ENCODE measurements at regions not wholly inside any gene's neighbourhood (a gene's known extent, or its start where the extent isn't known, plus 50 kb on each side); places are given as distances from the start of the nearest gene placed in this dataset.

GRCh38 chr18:42588786-42589185, 526.7 kb downstream of the RIT2 start:
- no peak for DNase-seq (ENCODE audit: low read depth in 4 of 4, low spot score in 2 of 4)

- no peak for DNase-seq (ENCODE audit: low read depth in 4 of 4, low spot score in 2 of 4)
Measured at GRCh38 chr18:42604820-42605219, 510.7 kb downstream of the RIT2 start.

DNA sequence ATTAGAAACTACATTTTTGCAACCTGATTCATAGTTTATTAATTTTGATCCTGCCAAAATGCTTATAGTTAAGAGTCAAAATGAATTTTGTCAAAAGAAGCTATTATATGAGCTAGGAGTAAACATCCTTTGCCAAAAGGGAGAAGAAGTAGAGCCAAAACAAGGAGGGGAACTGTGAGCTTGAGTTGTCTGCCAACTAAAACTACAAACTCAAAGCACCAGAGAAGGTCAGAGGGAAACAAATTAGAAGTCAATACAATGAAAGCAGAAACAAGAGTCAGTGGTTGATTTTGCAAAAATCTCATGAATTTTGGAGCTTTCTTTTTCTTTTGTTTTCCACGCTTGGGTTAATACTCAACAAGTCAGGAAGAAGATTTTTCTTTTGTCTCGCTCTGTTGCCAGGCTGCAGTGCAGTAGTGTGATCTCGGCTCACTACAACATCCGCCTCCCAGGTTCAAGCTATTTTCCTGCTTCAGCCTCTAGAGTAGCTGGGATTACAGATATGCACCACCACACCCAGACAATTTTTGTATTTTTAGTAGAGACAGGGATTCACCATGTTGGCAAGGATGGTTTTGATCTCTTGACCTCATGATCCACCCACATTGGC, 508.5 kb downstream of the RIT2 start:
- no peak for DNase-seq (ENCODE audit: low read depth in 4 of 4, low spot score in 2 of 4)

- DNase-seq (ENCODE audit: low read depth in 4 of 4, low spot score in 2 of 4), result no peak
Measured at GRCh38 chr18:42611134-42611533, 504.4 kb downstream of the RIT2 start.

DNA sequence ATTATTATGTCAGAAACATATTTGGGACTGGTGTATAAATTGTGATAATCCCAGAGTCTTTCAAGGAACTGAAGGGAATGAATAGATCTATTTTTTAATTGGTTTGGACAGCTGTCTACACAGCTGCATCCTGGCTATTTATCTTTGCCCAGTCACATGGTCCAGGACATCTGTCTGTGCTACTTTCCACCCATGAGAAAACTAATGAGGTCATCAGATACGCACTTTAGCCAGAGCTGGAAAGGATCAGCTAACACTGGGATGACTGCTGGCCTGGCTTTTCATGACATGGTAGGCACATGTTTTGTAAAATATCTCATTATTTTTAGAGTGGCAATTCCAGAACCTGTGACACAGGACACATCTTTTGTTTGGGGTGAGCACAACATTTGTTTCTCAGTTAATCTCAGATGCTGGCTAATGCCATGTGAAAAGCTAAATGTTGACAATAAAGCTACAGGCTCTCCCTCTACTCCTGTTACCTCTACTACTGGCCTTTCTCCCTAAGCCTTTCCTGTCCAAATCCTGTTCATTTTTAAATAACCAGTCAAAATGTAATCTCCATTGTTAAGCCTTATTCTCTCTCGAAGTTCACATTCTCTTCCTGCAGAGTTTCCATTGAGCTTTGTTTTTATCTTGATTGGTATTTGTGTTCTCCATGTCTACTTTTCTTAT, 500.7 kb downstream of the RIT2 start:
- DNase-seq (ENCODE audit: low read depth in 4 of 4, low spot score in 2 of 4), result no peak

- DNase-seq (ENCODE audit: low read depth in 4 of 4, low spot score in 2 of 4), result no peak
Measured at GRCh38 chr18:42617221-42617620, 498.3 kb downstream of the RIT2 start.

- DNase-seq (ENCODE audit: low read depth in 4 of 4, low spot score in 2 of 4), result no peak
Measured at GRCh38 chr18:42619771-42620170, 495.7 kb downstream of the RIT2 start.

DNA sequence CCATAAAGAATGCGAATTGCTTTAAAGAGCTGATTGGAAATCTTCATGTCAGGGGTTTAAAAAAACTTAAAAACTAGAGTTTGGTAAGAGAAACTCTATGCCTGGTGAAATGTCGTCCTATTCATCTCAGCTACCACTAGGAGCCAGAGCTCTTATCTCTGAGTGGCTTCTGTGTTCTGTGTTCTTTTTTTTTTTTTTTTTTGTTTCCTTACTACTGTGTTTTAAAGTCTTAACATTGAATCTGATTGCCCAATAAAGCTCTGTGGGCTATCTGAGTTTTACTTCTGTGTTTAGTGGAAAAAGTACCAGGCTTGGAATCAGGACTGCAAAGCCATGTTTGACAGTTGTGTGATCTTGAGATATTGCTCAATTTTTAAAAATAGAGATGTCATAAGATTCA, 494.8 kb downstream of the RIT2 start:
- DNase-seq (ENCODE audit: low read depth in 4 of 4, low spot score in 2 of 4), result no peak

DNA sequence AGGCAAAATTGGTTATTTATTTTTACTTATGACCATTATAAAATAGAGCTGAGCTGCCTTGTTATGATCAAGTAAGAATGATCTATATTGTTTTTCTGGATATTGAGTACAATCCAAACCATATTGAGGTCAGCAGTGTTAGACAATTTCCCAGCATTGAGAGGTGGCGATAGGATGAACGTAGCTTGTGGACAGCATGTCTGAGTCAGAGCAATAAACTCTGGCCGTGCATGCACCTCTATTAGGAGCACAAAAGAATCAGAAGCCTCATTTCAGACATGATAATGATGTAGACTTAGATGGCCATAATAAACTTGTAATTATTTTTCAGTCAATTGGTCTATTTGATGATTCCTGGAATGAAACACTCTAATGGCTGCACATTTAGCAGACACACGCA, 491.6 kb downstream of the RIT2 start:
- DNase-seq (ENCODE audit: low read depth in 4 of 4, low spot score in 2 of 4), result no peak

- DNase-seq (ENCODE audit: low read depth in 4 of 4, low spot score in 2 of 4), result no peak
Measured at GRCh38 chr18:42632801-42633200, 482.7 kb downstream of the RIT2 start.

DNA sequence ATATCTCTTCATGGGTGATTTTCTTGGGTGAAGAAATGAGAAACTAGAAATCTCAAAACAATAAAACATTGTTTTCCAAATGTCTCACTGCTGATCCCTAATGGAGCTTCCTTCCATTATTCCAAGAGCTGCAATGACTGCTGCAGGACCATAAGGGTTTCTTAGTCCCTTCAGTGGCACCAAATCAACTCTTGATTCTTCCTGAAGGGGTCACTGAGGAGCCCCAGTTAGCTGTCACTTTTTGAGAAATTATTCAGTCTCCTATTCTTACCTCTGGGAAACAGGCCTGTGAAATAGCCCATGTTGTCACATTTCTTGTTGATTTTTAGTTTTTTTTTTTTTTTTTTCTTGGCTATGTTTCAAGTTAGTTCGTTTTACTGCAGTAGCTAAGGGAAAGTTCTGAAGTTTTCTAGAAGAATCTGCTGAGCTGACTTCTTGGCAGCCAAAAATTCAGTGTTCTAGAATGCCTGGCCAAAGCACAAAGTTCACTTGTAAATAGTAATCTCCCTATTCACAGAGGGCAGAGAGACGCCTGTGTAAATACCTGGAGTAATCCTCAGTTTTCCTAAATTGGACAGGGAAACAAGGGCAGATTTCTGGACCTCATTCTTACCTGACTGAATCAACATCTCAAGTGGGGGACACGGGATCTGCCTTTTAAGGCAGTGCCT, 480.0 kb downstream of the RIT2 start:
- DNase-seq (ENCODE audit: low read depth in 4 of 4, low spot score in 2 of 4), result no peak

DNA sequence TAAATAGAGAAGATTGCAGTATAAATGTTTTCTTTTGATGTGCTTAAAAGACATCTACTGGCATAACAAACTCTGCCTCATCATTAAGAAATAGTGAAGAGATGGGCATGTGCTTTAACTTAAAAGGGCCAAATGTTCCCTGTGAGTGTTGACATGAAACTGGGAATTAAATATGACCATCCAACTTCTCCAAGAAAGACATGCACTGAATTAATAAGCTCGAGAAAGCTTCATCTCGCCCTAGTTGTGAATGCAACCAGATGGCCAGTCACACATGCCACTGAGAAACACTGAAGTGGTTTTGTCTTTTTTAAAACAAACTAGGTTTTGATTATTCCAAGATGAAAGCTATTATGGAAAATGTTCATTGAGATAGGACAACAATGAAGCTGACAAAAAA, 479.2 kb downstream of the RIT2 start:
- DNase-seq (ENCODE audit: low read depth in 4 of 4, low spot score in 2 of 4), result no peak

GRCh38 chr18:42640160-42640559, 475.3 kb downstream of the RIT2 start:
- DNase-seq (ENCODE audit: low read depth in 4 of 4, low spot score in 2 of 4), result no peak

DNA sequence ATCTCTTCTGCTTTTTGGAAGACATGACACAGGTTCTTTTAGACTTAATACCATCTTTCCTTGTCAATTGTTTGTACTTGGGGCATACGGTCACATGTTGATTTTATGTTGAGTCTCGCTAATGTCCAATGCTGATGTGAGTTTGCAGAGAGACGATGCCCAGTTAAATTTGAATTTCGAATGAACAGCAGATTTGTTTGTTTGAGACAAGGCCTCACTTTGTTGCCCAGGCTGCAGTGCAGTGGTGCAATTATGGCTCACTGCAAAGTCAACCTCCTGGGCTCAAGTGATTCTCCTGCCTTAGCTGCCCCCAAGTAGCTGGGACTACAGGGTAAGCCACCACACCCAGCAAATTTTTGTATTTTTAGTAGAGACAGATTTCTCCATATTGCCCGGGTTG, 473.5 kb downstream of the RIT2 start:
- no peak for DNase-seq (ENCODE audit: low read depth in 4 of 4, low spot score in 2 of 4)

- DNase-seq (ENCODE audit: low read depth in 4 of 4, low spot score in 2 of 4), result no peak
Measured at GRCh38 chr18:42644729-42645131, 470.8 kb downstream of the RIT2 start.

DNA sequence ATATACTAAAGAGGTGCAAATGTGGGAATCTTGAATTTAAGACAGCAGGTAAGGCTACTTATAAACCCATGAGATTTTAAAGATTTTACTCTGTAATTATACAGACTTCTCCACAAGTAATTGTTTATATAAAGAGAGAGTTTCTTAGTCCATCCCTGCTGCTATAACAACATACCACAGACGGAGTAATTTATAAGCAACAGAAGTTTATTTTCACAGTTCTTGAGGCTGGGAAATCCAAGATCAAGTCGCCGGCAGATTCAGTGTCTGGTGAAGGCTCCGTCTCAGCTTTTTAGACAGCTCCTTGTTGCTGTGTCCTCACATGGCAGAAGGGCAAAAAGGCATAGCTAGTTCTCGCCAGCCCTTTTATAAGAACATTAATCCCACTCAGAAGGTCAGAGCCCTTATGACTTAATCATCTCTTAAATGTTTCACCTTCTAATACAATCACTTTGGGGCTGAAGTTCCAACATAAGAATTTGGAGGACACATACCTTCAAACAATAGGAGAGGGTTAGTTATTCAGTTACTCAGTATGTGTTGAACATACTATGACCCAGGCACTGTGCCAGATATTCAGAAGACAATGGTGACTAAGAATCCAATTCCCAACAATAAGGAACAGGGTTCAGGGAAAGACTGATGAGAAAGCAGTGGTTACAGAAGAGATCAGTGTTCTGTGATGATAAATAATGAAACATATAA, 466.0 kb downstream of the RIT2 start:
- no peak for DNase-seq (ENCODE audit: low read depth in 4 of 4, low spot score in 2 of 4)

- no peak for DNase-seq (ENCODE audit: low read depth in 4 of 4, low spot score in 2 of 4)
Measured at GRCh38 chr18:42654556-42654955, 460.9 kb downstream of the RIT2 start.

GRCh38 chr18:42657551-42657950, 457.9 kb downstream of the RIT2 start:
- no peak for DNase-seq (ENCODE audit: low read depth in 4 of 4, low spot score in 2 of 4)

DNA sequence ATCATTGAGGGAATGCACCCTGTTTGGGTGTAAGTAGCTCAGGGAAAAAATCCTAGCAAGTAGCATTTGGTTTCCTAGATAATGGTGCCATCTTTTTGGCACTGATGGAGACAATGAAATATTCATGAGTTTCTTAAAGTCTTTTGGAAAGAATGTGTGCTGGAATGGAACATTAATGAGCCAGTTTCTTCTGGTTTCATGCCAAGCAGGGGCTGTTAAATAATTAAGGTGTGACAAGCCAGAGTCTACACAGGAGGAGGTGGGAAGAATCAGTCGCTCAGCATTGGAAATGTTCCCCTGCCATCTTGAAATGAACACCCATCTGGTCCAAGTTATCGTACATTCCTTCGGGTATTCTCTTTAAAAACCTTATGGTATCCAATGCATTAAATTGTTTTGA, 457.3 kb downstream of the RIT2 start:
- DNase-seq (ENCODE audit: low read depth in 4 of 4, low spot score in 2 of 4), result no peak

DNA sequence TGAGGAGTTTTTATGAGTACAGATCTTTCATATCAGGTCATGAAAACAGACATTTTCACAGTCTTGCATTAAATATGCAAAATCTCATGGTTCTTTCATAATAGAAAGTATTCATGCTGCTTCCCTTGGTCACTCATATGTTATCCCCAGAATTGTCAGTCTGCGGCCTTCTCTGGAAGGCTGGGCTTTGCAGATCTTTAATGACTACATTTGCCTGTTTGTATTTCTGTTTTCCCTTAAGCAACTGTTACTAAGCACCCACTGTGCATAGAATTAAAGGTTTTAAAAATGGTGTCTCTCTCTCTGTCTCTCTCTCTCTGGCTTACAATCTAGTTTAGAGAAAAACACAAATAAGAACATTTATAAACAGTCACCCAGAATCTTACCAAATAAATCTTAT, 456.3 kb downstream of the RIT2 start:
- DNase-seq (ENCODE audit: low read depth in 4 of 4, low spot score in 2 of 4), result no peak

- no peak for DNase-seq (ENCODE audit: low read depth in 4 of 4, low spot score in 2 of 4)
Measured at GRCh38 chr18:42670860-42671259, 444.6 kb downstream of the RIT2 start.

GRCh38 chr18:42675810-42676209, 439.7 kb downstream of the RIT2 start:
- no peak for DNase-seq (ENCODE audit: low read depth in 4 of 4, low spot score in 2 of 4)
